ENCODE measurements at regions not wholly inside any gene's neighbourhood (a gene's known extent, or its start where the extent isn't known, plus 50 kb on each side); places are given as distances from the start of the nearest gene placed in this dataset.
A peak's percentile ranks its signal among the peaks of the same experiment; 100 is the strongest.

GRCh38 chr3:31124373-31124772 is 229.9 kb upstream of the GADL1 start:
- DNase-seq = no peak
- 81 to 90% (median 85%) methylated on average over 1 of the region's 1 CpG for WGBS, 5 donors
- no peaks in the 10 kb centered on the region for H3K4me1 ChIP-seq
- H3K36me3 ChIP-seq = no peaks in the 10 kb centered on the region
- H3K27ac ChIP-seq = no peak overlapping the region
- peaks cover 0 to 10% (median 0%) of the 10 kb centered on the region in 4 donors for H3K9me3 ChIP-seq
- TF ChIP-seq, protein P1, sequence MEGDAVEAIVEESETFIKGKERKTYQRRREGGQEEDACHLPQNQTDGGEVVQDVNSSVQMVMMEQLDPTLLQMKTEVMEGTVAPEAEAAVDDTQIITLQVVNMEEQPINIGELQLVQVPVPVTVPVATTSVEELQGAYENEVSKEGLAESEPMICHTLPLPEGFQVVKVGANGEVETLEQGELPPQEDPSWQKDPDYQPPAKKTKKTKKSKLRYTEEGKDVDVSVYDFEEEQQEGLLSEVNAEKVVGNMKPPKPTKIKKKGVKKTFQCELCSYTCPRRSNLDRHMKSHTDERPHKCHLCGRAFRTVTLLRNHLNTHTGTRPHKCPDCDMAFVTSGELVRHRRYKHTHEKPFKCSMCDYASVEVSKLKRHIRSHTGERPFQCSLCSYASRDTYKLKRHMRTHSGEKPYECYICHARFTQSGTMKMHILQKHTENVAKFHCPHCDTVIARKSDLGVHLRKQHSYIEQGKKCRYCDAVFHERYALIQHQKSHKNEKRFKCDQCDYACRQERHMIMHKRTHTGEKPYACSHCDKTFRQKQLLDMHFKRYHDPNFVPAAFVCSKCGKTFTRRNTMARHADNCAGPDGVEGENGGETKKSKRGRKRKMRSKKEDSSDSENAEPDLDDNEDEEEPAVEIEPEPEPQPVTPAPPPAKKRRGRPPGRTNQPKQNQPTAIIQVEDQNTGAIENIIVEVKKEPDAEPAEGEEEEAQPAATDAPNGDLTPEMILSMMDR (IDR thresholded peaks at IDR 0.05) = no peak
- no peak for TF ChIP-seq POLR2AphosphoS5 (IDR thresholded peaks at IDR 0.05)
- TF ChIP-seq POLR2A (IDR thresholded peaks at IDR 0.05) = no peak
- TF ChIP-seq EP300 (IDR thresholded peaks at IDR 0.05) = no peak
- H3K27me3 ChIP-seq = no peaks in the 10 kb centered on the region
- intact Hi-C loops (cut with DNase I; ENCODE audit: low total_unique reads) = no loop called here
- H3K4me3 ChIP-seq = no peak overlapping the region

- H3K4me3 ChIP-seq = no peak overlapping the region
- no peaks in the 10 kb centered on the region for H3K27me3 ChIP-seq
- 82 to 95% (median 90%) methylated on average over 4 of the region's 4 CpGs for WGBS, 5 donors
- no peak for DNase-seq
- H3K4me1 ChIP-seq = no peaks in the 10 kb centered on the region
- H3K9me3 ChIP-seq = peaks cover 0 to 10% (median 0%) of the 10 kb centered on the region in 4 donors
- intact Hi-C loops (cut with DNase I; ENCODE audit: low total_unique reads) = loop anchor here (5.0 kb wide), 1 partner anchor 343 kb away; no protein-coding TSS in a partner anchor
- no peaks in the 10 kb centered on the region for H3K36me3 ChIP-seq
- no peak overlapping the region for H3K27ac ChIP-seq
- TF ChIP-seq, protein P1 (IDR thresholded peaks at IDR 0.05) = no peak
- TF ChIP-seq EP300 (IDR thresholded peaks at IDR 0.05) (no peak), POLR2AphosphoS5 (IDR thresholded peaks at IDR 0.05) (no peak), POLR2A (IDR thresholded peaks at IDR 0.05) (no peak)
Measured at GRCh38 chr3:31125413-31126020, 231.1 kb upstream of the GADL1 start.

DNA sequence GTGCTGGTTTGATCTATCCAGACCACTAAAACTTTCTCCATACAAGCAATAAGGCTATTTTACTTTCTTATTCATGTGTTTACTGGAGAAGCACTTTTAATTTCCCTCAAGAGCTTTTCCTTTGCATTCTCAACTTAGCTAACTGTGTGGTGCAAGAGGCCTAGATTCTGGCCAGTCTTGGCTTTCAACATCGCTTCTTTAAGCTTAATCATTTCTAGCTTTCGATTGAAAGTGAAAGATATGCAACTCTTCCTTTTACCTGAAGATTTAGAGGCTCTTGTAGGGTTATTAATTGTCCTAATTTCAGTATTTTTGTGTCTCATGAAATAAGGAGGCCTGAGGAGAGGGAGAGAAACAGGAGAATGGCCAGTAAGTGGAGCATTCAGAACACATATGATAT is 234.8 kb upstream of the GADL1 start:
- H3K4me1 ChIP-seq = no peaks in the 10 kb centered on the region
- peaks cover 0 to 9% (median 0%) of the 10 kb centered on the region in 4 donors for H3K9me3 ChIP-seq
- H3K27me3 ChIP-seq = no peaks in the 10 kb centered on the region
- TF ChIP-seq POLR2A (IDR thresholded peaks at IDR 0.05) = no peak
- no peak for TF ChIP-seq EP300 (IDR thresholded peaks at IDR 0.05)
- TF ChIP-seq, protein P1 (IDR thresholded peaks at IDR 0.05) = no peak
- no peak for TF ChIP-seq POLR2AphosphoS5 (IDR thresholded peaks at IDR 0.05)
- H3K27ac ChIP-seq = no peak overlapping the region
- intact Hi-C loops (cut with DNase I; ENCODE audit: low total_unique reads) = loop anchor here (5.0 kb wide), 1 partner anchor 347 kb away; no protein-coding TSS in a partner anchor
- H3K36me3 ChIP-seq = no peaks in the 10 kb centered on the region
- H3K4me3 ChIP-seq = no peak overlapping the region
- WGBS, 5 donors = 86 to 89% (median 89%) methylated on average over 2 of the region's 2 CpGs
- DNase-seq = no peak

DNA sequence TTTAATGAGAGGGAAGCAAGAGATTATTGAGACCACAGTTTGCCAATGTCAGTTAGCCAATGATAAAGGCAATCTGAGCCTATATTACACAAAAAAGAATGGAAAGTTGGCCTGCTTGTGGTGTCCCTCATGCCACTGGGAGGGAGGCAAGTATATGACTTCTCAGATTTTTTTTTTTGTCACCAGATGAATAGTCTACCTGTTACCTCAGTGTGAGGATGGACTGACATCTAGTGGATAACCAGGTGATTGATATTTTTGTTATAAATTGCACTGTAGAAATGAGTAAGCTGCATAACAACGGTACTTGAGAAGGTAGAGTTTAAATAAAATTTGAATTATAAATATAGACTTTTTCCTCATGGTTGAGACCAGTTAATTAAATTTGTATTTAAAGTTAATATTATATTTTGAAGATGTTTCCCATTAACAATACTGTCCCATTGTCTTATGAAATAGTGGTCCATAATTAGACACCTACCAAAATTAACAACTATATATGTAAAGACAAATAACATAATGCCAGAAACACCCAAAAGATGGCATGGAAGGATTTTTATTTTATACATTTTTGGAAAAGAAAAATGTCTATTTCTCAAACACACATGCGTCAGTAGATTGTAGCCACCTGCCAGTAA is 237.8 kb upstream of the GADL1 start:
- DNase-seq = peak in 1 of 2 donors; percentile 64
- H3K27me3 ChIP-seq = no peaks in the 10 kb centered on the region
- no peaks in the 10 kb centered on the region for H3K36me3 ChIP-seq
- intact Hi-C loops (cut with DNase I; ENCODE audit: low total_unique reads) = no loop called here
- H3K9me3 ChIP-seq = no peaks in the 10 kb centered on the region
- H3K4me1 ChIP-seq = no peaks in the 10 kb centered on the region
- TF ChIP-seq EP300 (IDR thresholded peaks at IDR 0.05) (no peak), POLR2A (IDR thresholded peaks at IDR 0.05) (no peak)
- TF ChIP-seq, protein P1 (IDR thresholded peaks at IDR 0.05) = peak in 4 of 7 experiments; percentile 33 to 73 (median 59)
- H3K4me3 ChIP-seq = no peak overlapping the region
- H3K27ac ChIP-seq = no peak overlapping the region
- WGBS, 5 donors = 56 to 70% (median 65%) methylated on average over 2 of the region's 2 CpGs

Measured in stomach (tissue), 8 donors.